AML-193 (cell line): ENCODE measurements at regions not wholly inside any gene's neighbourhood (a gene's known extent, or its start where the extent isn't known, plus 50 kb on each side); places are given as distances from the start of the nearest gene placed in this dataset.

Experiments
- DNase-seq, 2 experiments: peaks; one replicate each; lab custom pipeline; 2025; lab: John Stamatoyannopoulos, UW

GRCh38 chr2:65842104-65842503 is 409.7 kb upstream of the SPRED2 start:
- DNase-seq, result no peak

GRCh38 chr2:65835975-65836549 is 403.7 kb upstream of the SPRED2 start:
- no peak for DNase-seq

- no peak for DNase-seq
Measured at GRCh38 chr2:65834771-65835475, 402.5 kb upstream of the SPRED2 start.

GRCh38 chr2:65834062-65834461 is 401.7 kb upstream of the SPRED2 start:
- DNase-seq, result no peak

- DNase-seq, result no peak
Measured at GRCh38 chr2:65831509-65831908, 399.1 kb upstream of the SPRED2 start.

- DNase-seq, result no peak
Measured at GRCh38 chr2:65826567-65826966, 394.2 kb upstream of the SPRED2 start.

- no peak for DNase-seq
Measured at GRCh38 chr2:65823511-65823910, 391.1 kb upstream of the SPRED2 start.

GRCh38 chr2:65820454-65820853 is 388.1 kb upstream of the SPRED2 start:
- no peak for DNase-seq

- DNase-seq, result no peak
Measured at GRCh38 chr2:65819963-65820362, 387.6 kb upstream of the SPRED2 start.

GRCh38 chr2:65818873-65819451 is 386.6 kb upstream of the SPRED2 start:
- DNase-seq, result no peak

- no peak for DNase-seq
Measured at GRCh38 chr2:65813631-65814173, 381.3 kb upstream of the SPRED2 start.

- no peak for DNase-seq
Measured at GRCh38 chr2:65812887-65813286, 380.5 kb upstream of the SPRED2 start.

GRCh38 chr2:65807942-65808341 is 375.5 kb upstream of the SPRED2 start:
- DNase-seq, result no peak

GRCh38 chr2:65804777-65805176 is 372.4 kb upstream of the SPRED2 start:
- DNase-seq, result no peak

- DNase-seq, result no peak
Measured at GRCh38 chr2:65802298-65802942, 370.0 kb upstream of the SPRED2 start.

GRCh38 chr2:65800998-65801397 is 368.6 kb upstream of the SPRED2 start:
- peak in 1 of 2 experiments; percentile 0 for DNase-seq

GRCh38 chr2:65799141-65799854 is 366.9 kb upstream of the SPRED2 start:
- DNase-seq, result no peak

GRCh38 chr2:65798641-65799040 is 366.2 kb upstream of the SPRED2 start:
- DNase-seq, result no peak

- no peak for DNase-seq
Measured at GRCh38 chr2:65794994-65795393, 362.6 kb upstream of the SPRED2 start.

GRCh38 chr2:65791404-65791975 is 359.1 kb upstream of the SPRED2 start:
- DNase-seq, result no peak

GRCh38 chr2:65790676-65790935 is 358.2 kb upstream of the SPRED2 start:
- DNase-seq, result no peak
